IPS-NIHi7 (cell line): ENCODE measurements at regions not wholly inside any gene's neighbourhood (a gene's known extent, or its start where the extent isn't known, plus 50 kb on each side); places are given as distances from the start of the nearest gene placed in this dataset.

Experiments used
- DNase-seq: peaks from one replicate; pipeline ENCODE4 v3.0.0; 2012; ENCODE audit warnings: mixed read lengths; ENCODE audit errors: extremely low spot score

DNA sequence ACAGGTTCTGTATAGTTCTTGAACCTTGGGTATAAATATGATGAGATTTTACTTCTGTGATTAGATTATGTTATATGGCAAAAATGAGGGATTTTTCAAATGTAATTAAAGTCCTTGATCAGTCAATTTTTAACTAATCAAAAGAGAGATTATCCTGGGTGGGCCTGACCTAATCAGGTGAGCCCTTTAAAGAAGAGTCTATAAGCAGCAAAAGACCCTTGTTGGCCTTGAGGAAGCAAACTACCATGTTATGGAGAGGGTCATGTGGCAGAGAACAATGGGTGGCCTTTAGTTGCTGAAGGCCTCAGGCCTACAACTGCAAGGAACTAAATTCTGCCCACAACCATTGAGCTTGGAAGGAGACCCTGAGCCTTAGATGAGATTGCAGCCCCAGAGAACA, 102.5 kb upstream of the RIPOR2 start:
- DNase-seq, result no peak

DNA sequence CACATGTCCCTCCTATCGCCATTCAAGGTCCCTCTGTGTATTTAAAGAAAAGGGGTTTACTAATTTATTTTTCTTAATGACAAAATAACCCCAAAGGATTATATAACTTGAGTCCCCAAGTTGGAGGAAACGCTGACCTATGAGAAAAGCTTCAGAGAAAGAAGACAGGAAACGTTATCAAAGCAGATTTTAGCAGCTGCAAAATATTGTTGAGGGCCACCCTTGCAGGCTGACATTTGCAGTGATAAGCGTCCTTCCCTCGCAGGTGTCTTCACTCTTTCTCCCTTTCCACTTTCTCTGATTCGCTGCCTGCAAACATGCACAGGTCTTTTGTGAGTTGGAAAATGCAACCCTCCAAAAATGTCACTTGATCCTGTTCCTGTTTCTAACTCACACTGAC, 103.2 kb upstream of the RIPOR2 start:
- no peak for DNase-seq

DNA sequence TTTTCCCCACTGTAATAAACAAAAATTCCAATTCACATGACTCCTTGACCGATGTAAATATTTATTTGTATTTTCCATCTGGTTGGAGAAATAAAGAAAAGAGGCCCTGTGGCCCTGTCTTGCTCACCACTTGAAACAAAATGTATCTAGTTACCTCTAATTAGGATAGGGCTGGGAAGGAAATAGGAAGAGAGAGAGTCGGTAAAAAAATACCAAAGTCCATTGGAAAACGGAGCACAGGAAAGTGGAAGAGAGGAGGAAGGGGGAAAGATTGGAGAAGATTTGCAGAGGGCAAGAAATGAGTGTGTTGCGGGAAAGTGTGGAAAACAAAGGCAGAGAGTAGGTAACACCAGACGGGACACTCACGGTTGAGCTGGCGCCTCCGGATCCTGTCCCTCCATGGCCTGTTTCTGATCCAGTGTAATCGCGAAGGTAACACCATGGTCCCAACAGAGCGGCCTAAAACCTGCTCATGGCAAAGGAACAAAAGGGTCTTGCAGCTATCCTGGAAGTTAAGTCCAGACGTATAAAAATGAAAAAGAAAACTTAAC, 105.8 kb upstream of the RIPOR2 start:
- no peak for DNase-seq

DNA sequence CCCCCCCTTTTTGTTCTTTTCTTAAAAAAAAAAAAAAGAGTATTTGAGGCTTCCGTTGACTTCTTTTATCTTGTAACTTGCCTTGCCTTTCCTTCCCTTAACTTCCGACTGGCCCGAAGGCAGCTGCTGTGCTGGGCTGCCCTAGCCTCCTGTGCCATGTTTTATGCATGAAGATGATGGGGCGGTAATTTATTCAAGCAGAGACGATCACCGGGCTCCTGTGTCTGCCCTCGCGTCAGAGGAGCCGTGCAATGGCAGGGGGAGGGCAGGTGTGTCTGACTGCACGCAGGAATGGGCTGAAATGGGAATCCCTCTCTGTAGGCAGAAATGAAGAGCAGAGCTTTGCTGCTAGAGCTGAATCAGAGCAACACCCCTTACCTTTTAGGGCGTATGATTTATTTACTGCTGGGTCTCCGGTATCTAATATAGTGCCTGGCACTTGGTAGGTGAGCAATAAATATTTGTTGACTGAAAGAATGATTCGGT, 106.3 kb upstream of the RIPOR2 start:
- no peak for DNase-seq

DNA sequence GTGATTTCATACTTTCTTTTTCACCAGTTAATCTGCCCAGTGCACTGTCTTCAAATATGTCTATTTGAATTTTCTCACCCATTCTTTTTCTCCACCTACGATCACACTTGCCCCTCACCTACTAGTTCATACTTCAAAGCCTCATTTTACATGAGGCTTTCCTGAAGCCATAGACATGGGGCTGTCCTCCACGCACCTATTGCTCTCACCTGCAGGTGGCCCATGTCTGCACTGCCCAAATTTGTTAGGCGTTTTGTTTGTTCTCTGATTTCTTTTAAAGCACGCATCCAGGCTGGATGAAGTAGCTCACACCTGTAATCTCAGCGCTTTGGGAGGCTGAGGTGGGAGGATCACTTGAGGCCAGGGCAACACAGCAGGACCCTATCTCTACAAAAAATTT, 106.8 kb upstream of the RIPOR2 start:
- DNase-seq, result no peak

DNA sequence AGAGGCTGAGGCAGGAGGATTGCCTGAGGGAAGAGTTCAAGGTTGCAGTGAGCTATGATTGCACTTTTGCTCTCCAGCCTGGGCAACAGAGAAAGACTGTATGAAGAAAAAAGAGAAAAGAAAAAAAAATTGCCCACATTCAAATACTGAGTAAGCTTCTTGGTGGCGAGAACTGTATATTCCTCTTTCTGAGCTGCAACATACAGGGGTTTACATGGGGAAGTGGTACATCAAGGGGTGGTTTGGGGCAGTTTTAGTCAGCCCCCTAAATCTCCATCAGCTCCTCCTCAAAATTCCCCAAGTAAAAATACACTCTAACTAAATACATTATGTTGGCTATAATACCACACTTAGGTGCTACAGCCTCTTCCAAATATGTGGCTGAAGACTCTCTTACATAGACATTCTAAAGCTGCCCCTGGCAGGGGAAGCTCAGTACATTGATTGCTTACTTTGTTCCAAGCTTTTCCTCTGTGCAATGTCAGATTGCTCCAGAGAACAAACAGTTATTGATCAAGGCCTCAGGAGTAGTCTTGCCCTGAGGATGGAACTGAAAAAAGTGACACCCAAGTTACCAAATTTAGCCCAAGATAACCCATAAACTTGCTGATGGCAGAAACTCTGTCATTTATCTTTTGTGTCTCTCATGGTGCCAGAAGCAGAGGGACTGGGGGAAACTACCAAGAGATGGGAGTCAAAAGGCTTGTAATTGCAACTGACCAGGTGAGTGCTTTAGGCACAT, 107.4 kb upstream of the RIPOR2 start:
- no peak for DNase-seq

DNA sequence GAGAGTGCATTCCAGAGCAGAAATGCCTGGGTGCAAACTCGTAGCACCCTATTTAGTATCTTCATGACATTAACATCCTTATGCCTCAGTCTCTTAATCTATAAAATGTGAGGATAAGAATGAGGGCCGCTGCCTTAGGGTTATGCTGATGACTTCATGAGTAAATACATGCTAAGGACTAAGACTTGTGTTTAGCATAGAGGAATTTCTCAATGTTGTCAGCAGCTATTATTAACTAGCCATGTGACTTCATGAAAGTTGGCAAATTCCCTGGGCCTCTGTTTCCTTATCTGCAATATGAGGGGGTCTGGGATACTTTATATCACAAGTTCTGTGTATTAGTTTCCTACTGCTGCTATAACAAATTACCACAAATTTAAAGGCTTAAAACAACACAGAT, 108.1 kb upstream of the RIPOR2 start:
- no peak for DNase-seq

DNA sequence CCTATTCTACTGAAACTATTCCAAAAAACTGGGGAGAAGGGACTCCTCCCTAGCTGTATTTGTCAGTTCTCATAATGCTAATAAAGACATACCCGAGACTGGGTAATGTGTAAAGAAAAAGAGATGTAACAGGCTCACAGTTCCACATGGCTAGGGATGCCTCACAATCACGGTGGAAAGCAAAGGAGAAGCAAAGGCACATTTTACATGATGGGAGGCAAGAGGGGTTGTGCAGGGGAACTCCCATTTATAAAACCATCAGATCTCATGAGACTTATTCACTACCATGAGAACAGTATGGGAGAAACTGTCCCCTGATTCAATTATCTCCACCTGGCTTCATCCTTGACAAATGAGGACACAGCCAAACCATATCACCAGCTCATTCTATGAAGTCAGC, 111.2 kb upstream of the RIPOR2 start:
- DNase-seq, result no peak

DNA sequence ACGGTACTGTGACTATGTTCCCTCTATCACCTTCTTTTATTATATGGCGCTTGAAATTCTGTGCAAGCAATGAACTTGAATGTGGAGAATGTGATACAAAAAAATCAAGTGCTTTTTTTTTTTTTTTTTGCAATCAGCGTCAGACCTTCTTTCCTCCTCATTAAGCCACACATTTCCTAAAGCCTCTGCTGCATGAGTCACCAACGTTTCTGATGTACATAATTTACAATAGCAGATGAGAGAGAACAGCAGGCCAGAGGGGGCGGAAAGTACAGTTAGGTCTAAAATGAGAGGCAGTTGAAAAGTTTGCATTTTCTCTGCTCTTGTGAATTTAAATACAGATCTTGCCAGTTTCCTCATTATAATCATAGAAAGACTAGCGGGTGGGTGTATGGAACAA, 114.6 kb upstream of the RIPOR2 start:
- no peak for DNase-seq

DNA sequence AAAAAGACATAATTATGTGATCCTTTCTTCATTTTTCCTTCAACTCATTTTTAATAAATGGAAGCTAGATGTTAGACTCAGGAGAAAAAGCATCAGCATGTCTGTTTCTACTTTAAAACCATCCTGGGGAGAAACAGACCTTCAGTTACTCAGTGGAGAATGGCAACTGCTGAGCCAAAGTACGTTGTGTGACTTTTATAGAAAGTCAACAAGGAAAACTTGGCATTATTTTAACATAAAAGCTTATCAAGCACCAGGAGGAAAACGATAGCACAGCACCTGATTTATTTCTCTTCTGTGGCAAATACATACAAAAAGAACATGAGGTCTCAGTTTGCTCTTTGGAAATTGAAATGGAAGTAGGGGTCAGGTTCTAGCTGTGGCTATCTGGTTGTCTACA, 115.3 kb upstream of the RIPOR2 start:
- DNase-seq, result no peak

DNA sequence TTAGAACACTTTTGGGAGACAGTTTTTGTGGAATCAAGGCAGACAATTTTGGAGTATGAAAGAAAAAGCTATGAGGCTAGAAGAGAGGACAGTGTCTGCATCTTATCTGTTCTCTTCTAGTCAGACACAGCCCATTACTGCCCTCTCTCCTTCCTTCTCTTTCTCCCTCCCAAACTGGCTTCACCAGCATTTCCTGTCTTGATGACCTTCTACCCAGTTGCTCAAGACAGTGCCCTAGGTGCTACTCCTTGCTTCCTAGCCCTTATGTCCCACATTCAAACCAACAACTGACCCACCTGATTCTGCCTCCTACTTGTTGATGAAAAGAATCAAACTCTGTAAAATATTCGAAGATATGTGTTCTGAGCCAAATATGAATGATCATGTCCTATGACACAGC, 116.4 kb upstream of the RIPOR2 start:
- DNase-seq, result no peak

DNA sequence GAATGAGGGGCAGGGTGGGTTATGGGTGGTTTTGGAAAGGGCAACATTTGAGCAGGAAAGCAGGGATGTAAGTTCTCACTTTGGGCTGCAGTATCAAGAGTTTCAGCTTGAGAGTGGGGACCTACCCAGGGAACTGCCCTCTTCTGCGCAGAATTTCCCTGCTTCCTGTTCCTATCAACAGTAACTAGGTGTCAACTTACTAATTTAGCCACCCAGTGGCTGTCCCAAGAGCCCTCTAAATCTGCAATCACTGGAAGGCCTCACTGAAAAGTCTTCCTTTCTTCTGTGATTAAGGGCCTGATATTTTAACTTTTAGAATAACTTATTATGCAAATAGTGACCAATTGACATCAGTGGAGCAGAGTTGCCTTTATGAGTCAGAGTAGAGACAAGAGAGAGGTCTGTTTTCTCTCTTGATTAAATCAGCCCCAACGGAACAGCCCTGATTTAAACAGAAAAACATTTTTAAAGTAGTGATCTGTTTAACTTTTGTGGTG, 118.2 kb upstream of the RIPOR2 start:
- no peak for DNase-seq

DNA sequence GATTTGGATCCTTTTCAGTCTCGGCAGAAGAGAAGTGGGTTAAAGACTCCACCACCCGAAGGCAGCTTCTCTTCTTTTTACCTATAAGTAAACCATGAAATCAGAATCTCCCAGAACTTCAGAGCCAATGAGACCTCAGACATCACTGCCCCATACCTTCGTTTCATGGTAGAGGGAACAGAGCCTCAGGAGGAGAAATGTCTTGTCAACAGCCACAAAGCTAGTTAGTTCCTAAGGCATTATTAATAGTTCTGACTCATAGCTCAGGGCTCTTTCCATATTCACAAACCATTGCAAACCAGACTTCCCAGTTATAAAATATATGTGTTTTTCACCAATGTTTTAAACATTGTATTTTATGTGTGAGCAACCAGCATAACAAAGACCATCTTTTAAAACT, 118.7 kb upstream of the RIPOR2 start:
- DNase-seq, result no peak

DNA sequence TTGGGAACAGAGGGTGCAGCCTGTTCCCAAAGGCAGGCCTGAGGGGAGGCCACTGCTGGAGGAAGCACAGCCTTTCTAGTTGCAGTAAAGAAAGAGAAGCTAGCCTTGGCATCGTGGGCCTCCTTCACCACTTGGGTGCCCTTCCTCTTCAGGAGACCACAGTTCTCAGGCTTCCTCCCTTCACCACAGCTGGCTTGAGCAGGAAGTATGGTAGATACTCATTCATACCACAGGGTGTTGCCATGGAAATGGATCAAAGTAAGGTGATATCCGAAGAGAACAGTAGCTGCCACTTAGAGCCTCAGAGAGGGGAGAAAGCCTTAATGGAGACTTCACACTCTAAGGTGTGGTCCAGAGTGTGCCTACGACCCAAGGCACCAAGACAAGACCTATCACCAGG, 120.4 kb upstream of the RIPOR2 start:
- no peak for DNase-seq

DNA sequence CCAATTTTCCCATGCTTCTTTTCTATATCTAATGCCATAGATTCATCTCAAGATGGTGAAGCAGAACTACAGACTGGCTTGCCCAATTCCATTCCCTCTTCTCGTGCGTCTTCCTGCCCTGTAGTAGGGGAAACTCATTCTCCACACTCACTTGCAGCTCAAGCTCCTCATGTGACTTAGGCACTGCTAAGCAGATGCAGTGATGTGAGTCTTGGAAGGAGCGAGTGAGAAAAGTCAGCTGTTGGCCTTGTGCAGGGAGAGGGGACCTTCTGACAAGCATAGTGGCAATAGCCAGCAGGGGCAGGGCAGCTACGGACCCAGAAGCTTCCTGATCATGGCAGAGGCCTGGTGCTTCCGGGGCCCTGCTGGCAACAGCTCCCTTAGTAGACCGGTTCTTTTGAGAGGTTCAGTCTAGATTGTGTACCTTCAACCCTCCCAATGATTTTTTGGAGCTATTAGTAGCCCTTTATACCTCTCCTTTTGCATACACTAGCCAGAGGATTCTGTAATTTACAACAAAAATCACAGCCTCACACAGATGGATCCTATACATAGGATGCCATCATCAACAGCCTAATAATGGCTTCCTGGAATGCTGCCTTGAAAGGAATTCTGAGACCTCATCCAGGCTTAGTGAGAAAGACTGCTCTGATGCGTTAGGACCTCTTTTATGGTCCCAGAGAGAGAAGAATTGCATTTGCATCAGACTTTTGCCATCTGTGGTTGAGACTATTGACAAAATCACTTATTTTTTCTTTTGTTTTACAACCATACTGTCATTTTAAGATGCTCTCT, 121.5 kb upstream of the RIPOR2 start:
- no peak for DNase-seq

DNA sequence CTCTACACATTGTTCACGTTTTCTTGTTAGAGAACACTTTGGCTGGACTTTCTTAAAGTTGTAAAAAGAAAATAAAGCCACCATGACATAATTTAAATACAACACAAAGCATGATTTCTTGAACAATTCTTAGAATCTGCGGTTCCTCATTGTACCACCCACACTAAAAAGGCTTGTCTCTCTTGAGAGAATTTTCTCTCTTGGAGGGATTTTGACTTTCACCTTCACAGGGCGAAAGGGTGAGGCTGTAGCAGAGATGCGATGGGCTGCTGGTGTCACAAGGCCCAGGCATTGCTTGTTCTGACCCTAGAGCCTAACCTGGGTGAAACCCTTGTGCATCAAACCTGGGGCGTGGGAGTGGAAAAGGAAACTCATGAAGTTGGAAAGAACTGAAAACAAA, 122.7 kb upstream of the RIPOR2 start:
- DNase-seq, result no peak

DNA sequence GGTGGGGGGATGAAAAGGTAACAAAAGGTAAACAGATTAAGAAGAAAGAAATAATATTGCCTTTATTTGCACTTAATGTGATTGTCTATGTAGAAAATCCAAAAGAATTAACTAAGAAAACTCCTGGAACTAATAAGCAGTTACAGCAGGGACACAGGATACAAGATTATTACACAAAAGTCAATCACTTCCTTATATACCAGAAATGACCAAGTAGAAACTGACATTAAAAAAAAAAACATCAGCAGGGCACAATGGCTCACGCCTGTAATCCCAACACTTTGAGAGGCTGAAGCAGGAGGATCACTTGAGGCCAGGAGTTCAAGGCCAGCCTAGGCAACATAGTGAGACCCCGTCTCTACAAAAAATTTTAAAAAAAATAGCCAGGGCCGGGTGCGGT, 123.2 kb upstream of the RIPOR2 start:
- DNase-seq, result no peak

DNA sequence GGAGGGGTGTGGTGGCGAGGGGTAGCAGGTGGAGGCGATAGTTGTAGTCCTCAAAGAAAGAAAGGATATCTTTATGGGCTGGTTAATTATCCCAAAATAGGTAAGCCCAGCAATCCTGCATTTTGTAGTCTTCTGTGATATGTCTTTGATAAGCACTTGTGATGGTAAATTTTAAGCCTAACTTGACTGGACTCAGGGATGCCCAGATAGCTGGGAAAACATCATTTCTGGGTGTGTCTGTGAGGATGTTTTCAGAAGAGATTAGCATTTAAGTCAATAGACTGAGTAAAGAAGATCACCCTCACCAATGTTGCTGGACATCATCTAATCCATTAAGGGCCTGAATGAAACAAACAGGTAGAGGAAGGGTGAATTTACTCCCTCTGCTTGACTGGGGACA, 124.8 kb upstream of the RIPOR2 start:
- DNase-seq, result no peak

DNA sequence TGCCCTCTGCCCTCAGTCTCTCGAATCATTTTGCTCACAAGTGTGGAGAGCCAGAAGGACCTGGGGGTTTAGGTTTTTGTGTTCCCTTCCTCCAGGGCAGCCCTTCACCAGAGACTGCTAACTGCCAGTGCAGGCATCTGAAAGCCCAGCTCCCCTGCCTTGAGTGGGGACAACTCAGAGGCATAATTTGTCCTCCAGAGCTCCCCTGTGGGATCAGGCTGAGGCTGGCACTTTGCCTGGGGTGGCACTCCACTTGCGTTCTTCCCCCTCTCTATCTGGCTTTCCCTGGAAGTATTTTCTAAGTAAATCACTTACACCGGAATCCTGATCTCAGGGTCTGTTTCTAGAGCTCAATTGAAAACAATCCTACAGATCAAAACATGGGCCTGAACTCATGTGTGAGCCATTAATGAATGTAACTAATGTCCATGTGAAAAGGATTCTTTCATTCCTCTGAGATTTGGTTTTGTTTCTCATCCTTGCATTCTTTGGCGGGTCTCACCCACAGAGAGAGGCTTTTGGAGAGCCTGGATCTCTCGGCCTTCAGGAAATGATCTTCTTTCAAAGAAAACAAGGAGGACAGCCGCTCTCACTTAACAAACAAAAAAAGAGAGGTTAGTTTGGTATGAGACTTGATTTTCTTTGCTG, 125.7 kb upstream of the RIPOR2 start:
- peak; percentile 25 for DNase-seq

DNA sequence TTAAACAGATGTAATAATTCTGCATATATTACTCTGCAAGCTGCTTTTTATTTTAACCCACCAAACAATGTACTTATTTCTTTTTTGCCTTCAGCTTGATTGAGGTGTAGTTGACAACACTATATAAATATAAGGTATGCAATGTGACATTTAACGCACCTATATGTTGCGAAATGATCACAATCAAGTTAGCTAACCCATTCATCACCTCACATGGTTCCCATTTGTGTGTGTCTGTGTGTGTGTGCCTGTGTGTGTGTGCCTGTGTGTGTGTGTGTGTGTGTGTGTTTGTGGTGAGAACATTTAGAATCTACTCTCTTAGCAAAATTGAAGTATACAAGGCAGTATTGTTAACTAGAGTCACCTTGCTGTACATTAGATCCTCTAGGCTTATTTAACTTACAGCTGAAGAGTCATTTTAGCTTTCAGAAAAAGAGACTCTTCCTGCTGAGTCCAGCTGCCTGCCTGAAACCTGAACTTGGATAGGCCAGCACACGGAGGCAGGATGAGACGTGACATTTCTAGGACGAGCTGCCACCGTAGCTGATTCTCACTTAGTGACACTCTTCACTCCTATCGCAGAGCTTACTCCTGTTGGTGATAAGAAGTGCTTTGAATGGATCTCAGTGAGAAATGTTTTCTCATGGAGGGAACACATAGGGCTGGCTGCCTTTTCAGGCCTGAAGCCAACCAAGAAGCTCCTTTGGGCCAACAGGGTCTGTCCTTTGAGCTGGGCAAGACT, 126.5 kb upstream of the RIPOR2 start:
- no peak for DNase-seq

DNA sequence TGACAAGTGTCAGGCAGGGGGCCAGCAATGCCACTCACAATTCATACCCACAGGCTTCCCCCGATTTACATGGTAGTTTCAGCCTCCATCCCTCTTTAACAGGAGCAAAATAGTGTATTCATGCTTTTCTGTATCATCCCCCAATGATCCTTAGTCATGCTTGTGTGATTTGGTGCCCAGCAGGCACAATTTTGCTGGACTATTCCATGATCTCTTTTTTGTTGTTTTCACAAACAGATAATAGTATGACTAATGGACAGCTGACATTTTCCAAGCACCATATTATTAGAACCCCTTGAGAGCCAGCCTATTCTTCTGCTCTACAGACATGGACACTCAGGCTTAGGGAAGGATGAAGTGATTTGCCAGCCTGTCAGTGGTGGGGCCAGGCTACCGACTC, 128.2 kb upstream of the RIPOR2 start:
- DNase-seq, result no peak

DNA sequence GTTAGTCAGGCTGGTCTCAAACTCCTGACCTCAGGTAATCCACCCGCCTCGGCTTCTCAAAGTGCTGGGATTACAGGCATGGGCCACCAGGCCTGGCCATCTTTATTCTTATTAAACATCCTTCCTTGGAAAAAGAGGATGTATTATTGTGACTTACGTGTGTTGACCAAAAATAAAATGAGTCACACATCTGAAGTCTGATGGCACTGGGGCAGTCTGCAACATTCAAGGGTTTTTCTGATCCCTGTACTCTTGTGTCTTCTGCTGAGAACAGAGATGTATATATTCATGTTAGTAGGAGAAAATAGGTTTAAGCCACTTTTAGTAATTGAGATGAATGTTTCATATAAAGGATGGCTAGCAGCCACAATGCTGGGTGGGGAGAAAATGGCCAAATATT, 129.9 kb upstream of the RIPOR2 start:
- DNase-seq, result no peak
